Neural cell (in vitro differentiated cells): ENCODE measurements at regions not wholly inside any gene's neighbourhood (a gene's known extent, or its start where the extent isn't known, plus 50 kb on each side); places are given as distances from the start of the nearest gene placed in this dataset.

Experiments
- H2AFZ ChIP-seq: fragments of 200-600, 300-800 bp; sonication (generic), shearing (Covaris generic); 2 replicates; pipeline ENCODE4 v1.6.0; 2014; ENCODE audit warnings: low read depth, mild to moderate bottlenecking, antibody characterized with exemption, low read length, moderate library complexity
- H3F3A ChIP-seq: fragments of 200-600 bp; shearing (Covaris generic); 2 replicates; pipeline ENCODE4 v1.6.1; 2016; ENCODE audit warnings: mild to moderate bottlenecking, moderate library complexity, mixed read lengths, antibody characterized with exemption, low read length; ENCODE audit not compliant: insufficient read depth, poor library complexity, severe bottlenecking
- H3K27ac ChIP-seq: fragments of 200-600, 300-800 bp; sonication (generic), shearing (Covaris generic); 2 replicates; pipeline ENCODE4 v1.5.1; 2014; ENCODE audit warnings: mild to moderate bottlenecking, low read length, moderate library complexity
- H3K27me3 ChIP-seq: fragments of 300-800, 200-600 bp; sonication (generic), shearing (Covaris generic); 2 replicates; pipeline ENCODE4 v1.6.0; 2014; ENCODE audit warnings: mild to moderate bottlenecking, low read depth, low read length, moderate library complexity; ENCODE audit not compliant: insufficient read depth
- H3K36me3 ChIP-seq: fragments of 300-800, 200-600 bp; sonication (generic), shearing (Covaris generic); 2 replicates; pipeline ENCODE4 v1.5.1; 2014; ENCODE audit warnings: mild to moderate bottlenecking, antibody characterized with exemption, low read length, moderate library complexity; ENCODE audit not compliant: insufficient read depth
- H3K4me2 ChIP-seq: fragments of 300-800, 200-600 bp; sonication (generic), shearing (Covaris generic); 2 replicates; pipeline ENCODE4 v1.6.0; 2014; ENCODE audit warnings: mild to moderate bottlenecking, low read length
- H3K4me3 ChIP-seq: fragments of 300-800, 200-600 bp; sonication (generic), shearing (Covaris generic); 2 replicates; pipeline ENCODE4 v1.5.1; 2014; ENCODE audit warnings: mild to moderate bottlenecking, low read length, moderate library complexity
- H3K79me2 ChIP-seq: fragments of 200-600 bp; shearing (Covaris generic); replicated peaks from 2 replicates; pipeline ENCODE4 v1.6.0; 2014; ENCODE audit warnings: mild to moderate bottlenecking, low read length, moderate library complexity; ENCODE audit not compliant: insufficient read depth
- H3K9ac ChIP-seq: fragments of 300-800, 200-600 bp; sonication (generic), shearing (Covaris generic); 2 replicates; pipeline ENCODE4 v1.6.1; 2016; ENCODE audit warnings: mild to moderate bottlenecking, low read length, mixed read lengths
- H3K9me2 ChIP-seq: fragments of 200-600 bp; shearing (Covaris generic); 2 replicates; pipeline ENCODE4 v1.6.1; 2016; ENCODE audit warnings: mild to moderate bottlenecking, low read length, mixed read lengths; ENCODE audit not compliant: insufficient read depth
- H3K9me3 ChIP-seq: fragments of 200-600, 300-800 bp; sonication (generic), shearing (Covaris generic); 2 replicates; pipeline ENCODE4 v1.6.1; 2016; ENCODE audit warnings: mild to moderate bottlenecking, mixed run types, low read length, moderate library complexity, mixed read lengths
- H4K20me1 ChIP-seq: fragments of 200-600 bp; shearing (Covaris generic); 2 replicates; pipeline ENCODE4 v1.6.1; 2016; ENCODE audit warnings: mild to moderate bottlenecking, mixed run types; ENCODE audit not compliant: insufficient read depth
- EP300 ChIP-seq: fragments of 450-650 bp; conservative IDR thresholded peaks from 2 replicates; pipeline ENCODE4 v1.6.1; 2014; ENCODE audit warnings: antibody characterized with exemption, mild to moderate bottlenecking, moderate library complexity; ENCODE audit not compliant: poor library complexity, severe bottlenecking
- EZH2 ChIP-seq: fragments of 200-600, 300-800 bp; shearing (Covaris generic), sonication (generic); IDR thresholded peaks from 2 replicates; pipeline ENCODE4 v1.6.1; 2014; ENCODE audit warnings: antibody characterized with exemption, low read length, borderline replicate concordance, mild to moderate bottlenecking; ENCODE audit not compliant: insufficient read depth, poor library complexity, severe bottlenecking
- MXI1 ChIP-seq: fragments of 450-650 bp; conservative IDR thresholded peaks from 2 replicates; pipeline ENCODE4 v1.6.1; 2014; ENCODE audit warnings: antibody characterized with exemption, mild to moderate bottlenecking; ENCODE audit not compliant: poor library complexity, severe bottlenecking
- POLR2AphosphoS5 ChIP-seq: IDR thresholded peaks from 2 replicates; pipeline ENCODE4 v1.6.1; 2012
- RAD21 ChIP-seq: fragments of 450-650 bp; conservative IDR thresholded peaks from 2 replicates; pipeline ENCODE4 v1.6.1; 2014; ENCODE audit warnings: antibody characterized with exemption, mild to moderate bottlenecking, moderate library complexity
- SMC3 ChIP-seq: fragments of 450-650 bp; conservative IDR thresholded peaks from 2 replicates; pipeline ENCODE4 v1.6.1; 2014; ENCODE audit warnings: antibody characterized with exemption, mild to moderate bottlenecking, moderate library complexity; ENCODE audit not compliant: poor library complexity
- TAF1 ChIP-seq: IDR thresholded peaks from 2 replicates; pipeline ENCODE4 v1.6.1; 2012; ENCODE audit warnings: low read depth
- TF ChIP-seq, protein P1 (sequence below): fragments of 450-650 bp; IDR thresholded peaks from 2 replicates; pipeline ENCODE4 v1.5.1; 2014; ENCODE audit warnings: antibody characterized with exemption, mild to moderate bottlenecking, moderate library complexity; ENCODE audit not compliant: poor library complexity, severe bottlenecking
- TF ChIP-seq, protein P2 (sequence below): IDR thresholded peaks from 2 replicates; pipeline ENCODE4 v1.6.1; 2012; ENCODE audit warnings: borderline replicate concordance

DNA sequence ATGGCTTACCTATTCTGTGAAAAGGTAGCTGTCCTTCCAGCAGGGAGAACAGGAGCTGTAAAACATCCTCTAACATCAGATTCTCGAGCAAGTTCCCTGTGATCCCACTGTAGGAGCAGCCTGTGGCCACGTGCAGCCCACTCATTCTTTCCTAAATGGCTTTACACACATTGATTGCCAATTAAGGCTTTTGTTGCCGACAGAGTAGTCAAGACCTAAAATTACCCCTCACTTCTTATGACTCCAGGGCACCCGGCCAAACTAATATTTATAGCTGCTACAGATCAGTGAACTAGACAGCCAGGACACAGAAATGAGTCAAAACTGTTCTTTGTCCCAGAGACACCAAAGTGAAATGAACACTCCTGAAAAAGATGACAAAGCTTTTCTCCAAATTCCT is 832.1 kb downstream of the SORCS3 start:
- Histone ChIP-seq H3K4me2 (no peak overlapping the region), H3K79me2 (no peaks in the 10 kb centered on the region), H4K20me1 (no peaks in the 10 kb centered on the region), H3K27me3 (no peaks in the 10 kb centered on the region), H3K9me3 (no peaks in the 10 kb centered on the region), H3K27ac (no peak overlapping the region), H2AFZ (no peak overlapping the region), H3K36me3 (no peaks in the 10 kb centered on the region), H3K9me2 (no peaks in the 10 kb centered on the region), H3K9ac (no peak overlapping the region), H3K4me3 (no peak overlapping the region), H3F3A (no peaks in the 10 kb centered on the region)
- TF ChIP-seq SMC3, result no peak
- TF ChIP-seq TAF1, result no peak
- TF ChIP-seq EZH2, result no peak
- TF ChIP-seq, protein P1, sequence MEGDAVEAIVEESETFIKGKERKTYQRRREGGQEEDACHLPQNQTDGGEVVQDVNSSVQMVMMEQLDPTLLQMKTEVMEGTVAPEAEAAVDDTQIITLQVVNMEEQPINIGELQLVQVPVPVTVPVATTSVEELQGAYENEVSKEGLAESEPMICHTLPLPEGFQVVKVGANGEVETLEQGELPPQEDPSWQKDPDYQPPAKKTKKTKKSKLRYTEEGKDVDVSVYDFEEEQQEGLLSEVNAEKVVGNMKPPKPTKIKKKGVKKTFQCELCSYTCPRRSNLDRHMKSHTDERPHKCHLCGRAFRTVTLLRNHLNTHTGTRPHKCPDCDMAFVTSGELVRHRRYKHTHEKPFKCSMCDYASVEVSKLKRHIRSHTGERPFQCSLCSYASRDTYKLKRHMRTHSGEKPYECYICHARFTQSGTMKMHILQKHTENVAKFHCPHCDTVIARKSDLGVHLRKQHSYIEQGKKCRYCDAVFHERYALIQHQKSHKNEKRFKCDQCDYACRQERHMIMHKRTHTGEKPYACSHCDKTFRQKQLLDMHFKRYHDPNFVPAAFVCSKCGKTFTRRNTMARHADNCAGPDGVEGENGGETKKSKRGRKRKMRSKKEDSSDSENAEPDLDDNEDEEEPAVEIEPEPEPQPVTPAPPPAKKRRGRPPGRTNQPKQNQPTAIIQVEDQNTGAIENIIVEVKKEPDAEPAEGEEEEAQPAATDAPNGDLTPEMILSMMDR, result no peak
- no peak for TF ChIP-seq MXI1
- no peak for TF ChIP-seq POLR2AphosphoS5
- TF ChIP-seq EP300, result no peak

DNA sequence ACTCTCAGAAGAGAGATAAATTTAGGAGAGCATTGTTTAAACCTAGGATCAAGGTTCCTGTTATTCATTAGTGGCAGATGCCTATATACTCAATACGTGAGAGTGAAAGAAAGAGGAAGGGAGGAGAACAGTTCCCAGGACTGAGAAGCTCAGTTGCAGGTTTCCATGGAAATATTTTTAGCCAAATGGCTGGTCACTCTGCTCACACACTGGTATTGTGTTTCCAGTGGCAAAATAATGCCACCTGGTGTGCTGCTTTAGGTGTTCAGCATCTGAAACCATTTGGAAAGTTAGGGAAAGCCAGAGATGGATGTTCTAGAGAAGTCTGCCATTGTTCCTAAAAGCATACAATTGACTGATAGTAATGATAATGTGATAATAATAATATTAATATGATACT is 827.7 kb downstream of the SORCS3 start:
- Histone ChIP-seq H3K27me3 (no peaks in the 10 kb centered on the region), H2AFZ (no peak overlapping the region), H3K9ac (no peak overlapping the region), H3K36me3 (no peaks in the 10 kb centered on the region), H3K4me3 (no peak overlapping the region), H3K79me2 (no peaks in the 10 kb centered on the region), H4K20me1 (no peaks in the 10 kb centered on the region), H3K9me2 (no peaks in the 10 kb centered on the region), H3K4me2 (no peak overlapping the region), H3K9me3 (no peaks in the 10 kb centered on the region), H3K27ac (no peak overlapping the region), H3F3A (no peaks in the 10 kb centered on the region)
- TF ChIP-seq TAF1 (no peak), MXI1 (no peak), EZH2 (no peak), RAD21 (no peak), EP300 (no peak), POLR2AphosphoS5 (no peak), SMC3 (no peak)
- TF ChIP-seq, protein P2, sequence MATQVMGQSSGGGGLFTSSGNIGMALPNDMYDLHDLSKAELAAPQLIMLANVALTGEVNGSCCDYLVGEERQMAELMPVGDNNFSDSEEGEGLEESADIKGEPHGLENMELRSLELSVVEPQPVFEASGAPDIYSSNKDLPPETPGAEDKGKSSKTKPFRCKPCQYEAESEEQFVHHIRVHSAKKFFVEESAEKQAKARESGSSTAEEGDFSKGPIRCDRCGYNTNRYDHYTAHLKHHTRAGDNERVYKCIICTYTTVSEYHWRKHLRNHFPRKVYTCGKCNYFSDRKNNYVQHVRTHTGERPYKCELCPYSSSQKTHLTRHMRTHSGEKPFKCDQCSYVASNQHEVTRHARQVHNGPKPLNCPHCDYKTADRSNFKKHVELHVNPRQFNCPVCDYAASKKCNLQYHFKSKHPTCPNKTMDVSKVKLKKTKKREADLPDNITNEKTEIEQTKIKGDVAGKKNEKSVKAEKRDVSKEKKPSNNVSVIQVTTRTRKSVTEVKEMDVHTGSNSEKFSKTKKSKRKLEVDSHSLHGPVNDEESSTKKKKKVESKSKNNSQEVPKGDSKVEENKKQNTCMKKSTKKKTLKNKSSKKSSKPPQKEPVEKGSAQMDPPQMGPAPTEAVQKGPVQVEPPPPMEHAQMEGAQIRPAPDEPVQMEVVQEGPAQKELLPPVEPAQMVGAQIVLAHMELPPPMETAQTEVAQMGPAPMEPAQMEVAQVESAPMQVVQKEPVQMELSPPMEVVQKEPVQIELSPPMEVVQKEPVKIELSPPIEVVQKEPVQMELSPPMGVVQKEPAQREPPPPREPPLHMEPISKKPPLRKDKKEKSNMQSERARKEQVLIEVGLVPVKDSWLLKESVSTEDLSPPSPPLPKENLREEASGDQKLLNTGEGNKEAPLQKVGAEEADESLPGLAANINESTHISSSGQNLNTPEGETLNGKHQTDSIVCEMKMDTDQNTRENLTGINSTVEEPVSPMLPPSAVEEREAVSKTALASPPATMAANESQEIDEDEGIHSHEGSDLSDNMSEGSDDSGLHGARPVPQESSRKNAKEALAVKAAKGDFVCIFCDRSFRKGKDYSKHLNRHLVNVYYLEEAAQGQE, result no peak
- TF ChIP-seq, protein P1, result no peak
